ENCODE measurements at regions not wholly inside any gene's neighbourhood (a gene's known extent, or its start where the extent isn't known, plus 50 kb on each side); places are given as distances from the start of the nearest gene placed in this dataset.
"Not testable (repeated sequence)": the region's sequence is repeated elsewhere in the genome, so short reads cannot be mapped to it uniquely, and the experiment has no call there.

GRCh38 chr9:106779796-106780195, 83.2 kb upstream of the ZNF462 start:
- POLR2A ChIA-PET, result no interaction called here
- TF ChIP-seq, protein P1, sequence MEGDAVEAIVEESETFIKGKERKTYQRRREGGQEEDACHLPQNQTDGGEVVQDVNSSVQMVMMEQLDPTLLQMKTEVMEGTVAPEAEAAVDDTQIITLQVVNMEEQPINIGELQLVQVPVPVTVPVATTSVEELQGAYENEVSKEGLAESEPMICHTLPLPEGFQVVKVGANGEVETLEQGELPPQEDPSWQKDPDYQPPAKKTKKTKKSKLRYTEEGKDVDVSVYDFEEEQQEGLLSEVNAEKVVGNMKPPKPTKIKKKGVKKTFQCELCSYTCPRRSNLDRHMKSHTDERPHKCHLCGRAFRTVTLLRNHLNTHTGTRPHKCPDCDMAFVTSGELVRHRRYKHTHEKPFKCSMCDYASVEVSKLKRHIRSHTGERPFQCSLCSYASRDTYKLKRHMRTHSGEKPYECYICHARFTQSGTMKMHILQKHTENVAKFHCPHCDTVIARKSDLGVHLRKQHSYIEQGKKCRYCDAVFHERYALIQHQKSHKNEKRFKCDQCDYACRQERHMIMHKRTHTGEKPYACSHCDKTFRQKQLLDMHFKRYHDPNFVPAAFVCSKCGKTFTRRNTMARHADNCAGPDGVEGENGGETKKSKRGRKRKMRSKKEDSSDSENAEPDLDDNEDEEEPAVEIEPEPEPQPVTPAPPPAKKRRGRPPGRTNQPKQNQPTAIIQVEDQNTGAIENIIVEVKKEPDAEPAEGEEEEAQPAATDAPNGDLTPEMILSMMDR (IDR thresholded peaks at IDR 0.05; ENCODE audit: insufficient read depth, low read length, missing control alignments), result no peak
- CTCF ChIA-PET, result no interaction called here
- no peak for DNase-seq (ENCODE audit: low read depth, low spot score)
- H3K4me3 ChIP-seq (ENCODE audit: low read depth, low read length), result no peak overlapping the region

GRCh38 chr9:106783121-106783520, 79.8 kb upstream of the ZNF462 start:
- DNase-seq (ENCODE audit: low read depth, low spot score), result no peak
- TF ChIP-seq, protein P1 (IDR thresholded peaks at IDR 0.05; ENCODE audit: insufficient read depth, low read length, missing control alignments), result no peak
- CTCF ChIA-PET, result no interaction called here
- H3K4me3 ChIP-seq (ENCODE audit: low read depth, low read length), result no peak overlapping the region
- POLR2A ChIA-PET, result no interaction called here

DNA sequence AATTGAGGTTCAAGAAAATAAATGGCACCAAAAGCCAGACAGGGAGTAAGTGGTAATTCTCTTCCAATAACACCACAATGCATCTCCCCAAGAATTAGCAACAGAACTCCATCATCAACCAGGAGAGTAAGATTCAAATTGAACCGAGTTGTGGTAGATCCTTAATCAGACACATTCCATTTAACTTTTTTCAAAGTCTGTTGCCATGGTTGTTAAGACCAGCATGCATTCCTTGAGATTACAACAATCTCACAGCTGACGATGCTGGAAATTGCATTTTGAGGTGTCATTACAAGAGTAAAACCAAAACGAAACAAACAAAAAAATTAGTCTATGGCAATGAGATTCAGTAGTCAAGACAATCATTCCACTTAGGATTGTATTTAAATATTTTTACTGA, 78.9 kb upstream of the ZNF462 start:
- POLR2A ChIA-PET, result no interaction called here

GRCh38 chr9:106785200-106785599, 77.8 kb upstream of the ZNF462 start:
- no peak overlapping the region for H3K4me3 ChIP-seq (ENCODE audit: low read depth, low read length)
- TF ChIP-seq, protein P1 (IDR thresholded peaks at IDR 0.05; ENCODE audit: insufficient read depth, low read length, missing control alignments), result no peak
- POLR2A ChIA-PET, result no interaction called here
- no peak for DNase-seq (ENCODE audit: low read depth, low spot score)
- CTCF ChIA-PET, result no interaction called here

More for the DNA sequence above, 78.9 kb upstream of the ZNF462 start:
- TF ChIP-seq, protein P1 (IDR thresholded peaks at IDR 0.05; ENCODE audit: insufficient read depth, low read length, missing control alignments), result no peak
- CTCF ChIA-PET, result no interaction called here
- DNase-seq (ENCODE audit: low read depth, low spot score), result no peak
- no peak overlapping the region for H3K4me3 ChIP-seq (ENCODE audit: low read depth, low read length)

DNA sequence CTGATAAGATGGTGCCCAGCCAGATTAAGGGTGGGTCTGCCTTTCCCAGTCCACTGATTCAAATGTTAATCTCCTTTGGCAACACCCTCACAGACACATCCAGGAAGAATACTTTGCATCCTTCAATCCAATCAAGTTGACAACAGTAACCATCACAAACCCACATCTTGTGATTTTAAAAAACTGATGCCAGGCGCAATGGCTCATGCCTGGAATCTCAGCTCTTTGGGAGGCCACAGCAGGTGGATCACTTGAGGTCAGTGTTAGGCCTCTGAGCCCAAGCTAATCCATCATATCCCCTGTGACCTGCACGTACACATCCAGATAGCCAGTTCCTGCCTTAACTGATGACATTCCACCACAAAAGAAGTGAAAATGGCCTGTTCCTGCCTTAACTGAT, 74.9 kb upstream of the ZNF462 start:
- POLR2A ChIA-PET; DNase-seq (ENCODE audit: low read depth, low spot score); H3K4me3 ChIP-seq (ENCODE audit: low read depth, low read length): not testable (repeated sequence)
- CTCF ChIA-PET, result interaction anchor here (1.2 kb wide), 1 partner anchor 10 kb away, joined by 3 read pairs; no protein-coding TSS in a partner anchor

GRCh38 chr9:106795031-106795430, 67.9 kb upstream of the ZNF462 start:
- POLR2A ChIA-PET, result no interaction called here
- no peak for DNase-seq (ENCODE audit: low read depth, low spot score)
- TF ChIP-seq, protein P1 (IDR thresholded peaks at IDR 0.05; ENCODE audit: insufficient read depth, low read length, missing control alignments), result no peak
- no peak overlapping the region for H3K4me3 ChIP-seq (ENCODE audit: low read depth, low read length)
- CTCF ChIA-PET, result no interaction called here

GRCh38 chr9:106796771-106797170, 66.2 kb upstream of the ZNF462 start:
- no peak overlapping the region for H3K4me3 ChIP-seq (ENCODE audit: low read depth, low read length)
- TF ChIP-seq, protein P1 (IDR thresholded peaks at IDR 0.05; ENCODE audit: insufficient read depth, low read length, missing control alignments), result no peak
- ChIA-PET CTCF (interaction anchor here (1.2 kb wide), 1 partner anchor 345 kb away, joined by 3 read pairs; no protein-coding TSS in a partner anchor), POLR2A (no interaction called here)
- no peak for DNase-seq (ENCODE audit: low read depth, low spot score)
